Prostate gland (tissue), 2 donors: ENCODE measurements at regions not wholly inside any gene's neighbourhood (a gene's known extent, or its start where the extent isn't known, plus 50 kb on each side); places are given as distances from the start of the nearest gene placed in this dataset.

Experiments used
- DNase-seq: peaks from one replicate; pipeline ENCODE4 v3.0.0-alpha.2; 2019; ENCODE audit warnings: low spot score
- H3K27ac ChIP-seq, 2 donors: fragments of 200-600 bp; sonication (generic); 2 replicates each; pipeline ENCODE4 v1.5.1; 2017 to 2019
- H3K27me3 ChIP-seq: fragments of 200-600 bp; sonication (generic); replicated peaks from 2 replicates; pipeline ENCODE4 v1.5.1; 2019; ENCODE audit not compliant: insufficient read depth
- H3K36me3 ChIP-seq, 2 donors: fragments of 200-600 bp; sonication (generic); 1 replicate in 1 of 2; 2 replicates in 1 of 2; pipeline versions ENCODE4 v1.5.1 to v1.8.1; 2017 to 2019
- H3K4me1 ChIP-seq: fragments of 200-600 bp; sonication (generic); replicated peaks from 2 replicates; pipeline ENCODE4 v1.5.1; 2019
- H3K4me3 ChIP-seq, 2 donors: fragments of 200-600 bp; sonication (generic); 2 replicates each; pipeline ENCODE4 v1.5.1; 2017 to 2019
- H3K9me3 ChIP-seq: fragments of 200-600 bp; sonication (generic); 2 replicates; pipeline ENCODE4 v1.5.1; 2017
- POLR2A ChIP-seq: fragments of 450-650 bp; IDR thresholded peaks from one replicate; pipeline ENCODE4 v1.6.1; 2016; ENCODE audit warnings: antibody characterized with exemption, mild to moderate bottlenecking
- POLR2AphosphoS5 ChIP-seq: sonication (generic); formaldehyde crosslinking; IDR thresholded peaks from one replicate; pipeline ENCODE4 v1.6.1; 2017; ENCODE audit warnings: antibody characterized with exemption
- WGBS: methylation state at CpG from one replicate; pipeline ENCODE4 v1.1.5; 2018; 5-methylcytosine and 5-hydroxymethylcytosine counted together
- intact Hi-C: fragments of 100-400 bp; cut with DNase I; formaldehyde crosslinking; loops from one replicate; pipeline ENCODE4 v1.14.2; 2022
- TF ChIP-seq, protein P1 (sequence below), 4 experiments: fragments of 200-600 bp in 2 of 4; fragments of 450-650 bp in 2 of 4; sonication (generic) in 2 of 4; IDR thresholded peaks; 1 replicate in 3 of 4; 2 replicates in 1 of 4; pipeline ENCODE4 v1.5.1; 2016 to 2019; ENCODE audit warnings: antibody characterized with exemption in 4 of 4, mild to moderate bottlenecking in 2 of 4, moderate library complexity in 2 of 4

- TF ChIP-seq POLR2A (no peak), POLR2AphosphoS5 (no peak)
- TF ChIP-seq, protein P1, sequence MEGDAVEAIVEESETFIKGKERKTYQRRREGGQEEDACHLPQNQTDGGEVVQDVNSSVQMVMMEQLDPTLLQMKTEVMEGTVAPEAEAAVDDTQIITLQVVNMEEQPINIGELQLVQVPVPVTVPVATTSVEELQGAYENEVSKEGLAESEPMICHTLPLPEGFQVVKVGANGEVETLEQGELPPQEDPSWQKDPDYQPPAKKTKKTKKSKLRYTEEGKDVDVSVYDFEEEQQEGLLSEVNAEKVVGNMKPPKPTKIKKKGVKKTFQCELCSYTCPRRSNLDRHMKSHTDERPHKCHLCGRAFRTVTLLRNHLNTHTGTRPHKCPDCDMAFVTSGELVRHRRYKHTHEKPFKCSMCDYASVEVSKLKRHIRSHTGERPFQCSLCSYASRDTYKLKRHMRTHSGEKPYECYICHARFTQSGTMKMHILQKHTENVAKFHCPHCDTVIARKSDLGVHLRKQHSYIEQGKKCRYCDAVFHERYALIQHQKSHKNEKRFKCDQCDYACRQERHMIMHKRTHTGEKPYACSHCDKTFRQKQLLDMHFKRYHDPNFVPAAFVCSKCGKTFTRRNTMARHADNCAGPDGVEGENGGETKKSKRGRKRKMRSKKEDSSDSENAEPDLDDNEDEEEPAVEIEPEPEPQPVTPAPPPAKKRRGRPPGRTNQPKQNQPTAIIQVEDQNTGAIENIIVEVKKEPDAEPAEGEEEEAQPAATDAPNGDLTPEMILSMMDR (IDR thresholded peaks at IDR 0.05): no peak
- no peaks in the 10 kb centered on the region for H3K36me3 ChIP-seq
- H3K27me3 ChIP-seq: no peaks in the 10 kb centered on the region
- no peak overlapping the region for H3K27ac ChIP-seq
- H3K4me1 ChIP-seq: no peaks in the 10 kb centered on the region
- intact Hi-C loops: no loop called here
- no peak for DNase-seq
- 20% methylated on average over 7 of the region's 7 CpGs for WGBS
- H3K9me3 ChIP-seq: no peaks in the 10 kb centered on the region
- no peak overlapping the region for H3K4me3 ChIP-seq
These were observed 315.5 kb upstream of the ADGRL3 start for GRCh38 chr4:60884587-60884986.

GRCh38 chr4:60885011-60885410 lies 315.1 kb upstream of the ADGRL3 start:
- no peak for DNase-seq
- Histone ChIP-seq H3K27ac (no peak overlapping the region), H3K4me3 (no peak overlapping the region), H3K36me3 (no peaks in the 10 kb centered on the region), H3K4me1 (no peaks in the 10 kb centered on the region), H3K9me3 (no peaks in the 10 kb centered on the region), H3K27me3 (no peaks in the 10 kb centered on the region)
- 52% methylated on average over 2 of the region's 2 CpGs for WGBS
- intact Hi-C loops: no loop called here
- TF ChIP-seq, protein P1 (IDR thresholded peaks at IDR 0.05): no peak
- TF ChIP-seq POLR2A: no peak
- no peak for TF ChIP-seq POLR2AphosphoS5

- intact Hi-C loops: no loop called here
- Histone ChIP-seq H3K36me3 (no peaks in the 10 kb centered on the region), H3K4me1 (no peaks in the 10 kb centered on the region), H3K27me3 (no peaks in the 10 kb centered on the region), H3K27ac (no peak overlapping the region), H3K4me3 (no peak overlapping the region), H3K9me3 (no peaks in the 10 kb centered on the region)
- DNase-seq: no peak
- WGBS: 61% methylated on average over 2 of the region's 2 CpGs
- no peak for TF ChIP-seq POLR2A
- TF ChIP-seq POLR2AphosphoS5: no peak
- TF ChIP-seq, protein P1 (IDR thresholded peaks at IDR 0.05): no peak
These were observed 309.4 kb upstream of the ADGRL3 start for GRCh38 chr4:60890743-60891142.

DNA sequence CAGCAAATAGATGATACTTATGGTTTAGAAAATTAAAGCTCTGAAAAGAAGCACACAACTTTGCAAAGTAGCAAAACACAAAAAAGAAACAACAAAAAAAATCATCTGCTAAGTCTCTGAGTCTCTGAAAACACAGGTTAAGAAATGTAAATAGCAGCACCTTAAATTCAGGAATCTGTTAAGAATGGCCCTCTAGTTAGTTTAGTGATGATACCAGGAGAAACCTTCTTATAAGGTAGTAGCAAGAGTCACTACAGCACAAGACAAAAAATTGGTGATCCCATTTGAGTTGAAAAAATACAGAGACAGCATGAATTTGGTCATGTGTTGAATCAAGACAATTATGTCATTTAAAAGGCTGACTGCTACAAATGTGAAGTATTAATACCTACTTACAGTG lies 308.2 kb upstream of the ADGRL3 start:
- TF ChIP-seq POLR2AphosphoS5: no peak
- TF ChIP-seq, protein P1 (IDR thresholded peaks at IDR 0.05): no peak
- TF ChIP-seq POLR2A: no peak

GRCh38 chr4:60897415-60897814 lies 302.7 kb upstream of the ADGRL3 start:
- H3K4me3 ChIP-seq: no peak overlapping the region
- WGBS: 16% methylated on average over 3 of the region's 3 CpGs
- no peaks in the 10 kb centered on the region for H3K4me1 ChIP-seq
- DNase-seq: no peak
- TF ChIP-seq, protein P1 (IDR thresholded peaks at IDR 0.05): no peak
- no peak for TF ChIP-seq POLR2A
- no peak for TF ChIP-seq POLR2AphosphoS5
- no peaks in the 10 kb centered on the region for H3K36me3 ChIP-seq
- H3K9me3 ChIP-seq: no peaks in the 10 kb centered on the region
- H3K27me3 ChIP-seq: no peaks in the 10 kb centered on the region
- intact Hi-C loops: no loop called here
- H3K27ac ChIP-seq: no peak overlapping the region

More for the DNA sequence above, 308.2 kb upstream of the ADGRL3 start:
- Histone ChIP-seq H3K27me3 (no peaks in the 10 kb centered on the region), H3K36me3 (no peaks in the 10 kb centered on the region), H3K4me1 (no peaks in the 10 kb centered on the region), H3K9me3 (no peaks in the 10 kb centered on the region), H3K4me3 (no peak overlapping the region), H3K27ac (no peak overlapping the region)
- intact Hi-C loops: no loop called here
- no peak for DNase-seq
